ENCODE measurements at regions not wholly inside any gene's neighbourhood (a gene's known extent, or its start where the extent isn't known, plus 50 kb on each side); places are given as distances from the start of the nearest gene placed in this dataset.

- H3K4me1 ChIP-seq (ENCODE audit: insufficient read depth, low read length, poor library complexity, severe bottlenecking): no peaks in the 10 kb centered on the region
Measured at GRCh38 chr3:67896130-67896529, 241.7 kb upstream of the SUCLG2 start.

GRCh38 chr3:67894510-67894909 lies 240.1 kb upstream of the SUCLG2 start:
- no peaks in the 10 kb centered on the region for H3K79me2 ChIP-seq (ENCODE audit: insufficient read depth, low read length)
- no peak overlapping the region for H3K4me3 ChIP-seq (ENCODE audit: low read length, poor library complexity, severe bottlenecking)
- no peaks in the 10 kb centered on the region for H3K9me2 ChIP-seq (replicated peaks; ENCODE audit: low read depth, low read length)
- no peaks in the 10 kb centered on the region for H3K36me3 ChIP-seq (ENCODE audit: insufficient read depth, low read length)
- no peaks in the 10 kb centered on the region for H4K20me1 ChIP-seq (ENCODE audit: insufficient read depth, low read length, poor library complexity, severe bottlenecking)
- no peak overlapping the region for H3K9ac ChIP-seq (ENCODE audit: low read depth, low read length, poor library complexity, severe bottlenecking)
- no peak overlapping the region for H2AFZ ChIP-seq (ENCODE audit: low read length)
- H3K9me3 ChIP-seq (ENCODE audit: insufficient read depth, low read depth, low read length): no peaks in the 10 kb centered on the region
- TF ChIP-seq EZH2phosphoT487 (IDR thresholded peaks at IDR 0.05; ENCODE audit: borderline replicate concordance): no peak
- no peak for TF ChIP-seq CTCF (conservative IDR thresholded peaks at IDR 0.05; ENCODE audit: low read length)
- H3F3A ChIP-seq (ENCODE audit: low read depth): no peaks in the 10 kb centered on the region
- H3K4me1 ChIP-seq (ENCODE audit: insufficient read depth, low read length, poor library complexity, severe bottlenecking): no peaks in the 10 kb centered on the region
- H3K27me3 ChIP-seq (ENCODE audit: insufficient read depth, low read length, poor library complexity, severe bottlenecking): no peaks in the 10 kb centered on the region
- H3K4me2 ChIP-seq (ENCODE audit: low read depth, low read length, poor library complexity, severe bottlenecking): no peak overlapping the region

More at GRCh38 chr3:67896130-67896529, 241.7 kb upstream of the SUCLG2 start:
- H3K9me2 ChIP-seq (replicated peaks; ENCODE audit: low read depth, low read length): no peaks in the 10 kb centered on the region
- H3K27me3 ChIP-seq (ENCODE audit: insufficient read depth, low read length, poor library complexity, severe bottlenecking): no peaks in the 10 kb centered on the region
- H3F3A ChIP-seq (ENCODE audit: low read depth): no peaks in the 10 kb centered on the region
- no peaks in the 10 kb centered on the region for H4K20me1 ChIP-seq (ENCODE audit: insufficient read depth, low read length, poor library complexity, severe bottlenecking)
- TF ChIP-seq CTCF (conservative IDR thresholded peaks at IDR 0.05; ENCODE audit: low read length) (no peak), EZH2phosphoT487 (IDR thresholded peaks at IDR 0.05; ENCODE audit: borderline replicate concordance) (no peak)
- no peak overlapping the region for H3K4me2 ChIP-seq (ENCODE audit: low read depth, low read length, poor library complexity, severe bottlenecking)
- no peak overlapping the region for H3K4me3 ChIP-seq (ENCODE audit: low read length, poor library complexity, severe bottlenecking)
- H2AFZ ChIP-seq (ENCODE audit: low read length): no peak overlapping the region
- no peak overlapping the region for H3K9ac ChIP-seq (ENCODE audit: low read depth, low read length, poor library complexity, severe bottlenecking)
- no peaks in the 10 kb centered on the region for H3K36me3 ChIP-seq (ENCODE audit: insufficient read depth, low read length)
- no peaks in the 10 kb centered on the region for H3K79me2 ChIP-seq (ENCODE audit: insufficient read depth, low read length)
- no peaks in the 10 kb centered on the region for H3K9me3 ChIP-seq (ENCODE audit: insufficient read depth, low read depth, low read length)

- no peaks in the 10 kb centered on the region for H3K27me3 ChIP-seq (ENCODE audit: insufficient read depth, low read length, poor library complexity, severe bottlenecking)
- no peaks in the 10 kb centered on the region for H3K9me3 ChIP-seq (ENCODE audit: insufficient read depth, low read depth, low read length)
- no peak overlapping the region for H2AFZ ChIP-seq (ENCODE audit: low read length)
- no peaks in the 10 kb centered on the region for H3K9me2 ChIP-seq (replicated peaks; ENCODE audit: low read depth, low read length)
- H3K4me3 ChIP-seq (ENCODE audit: low read length, poor library complexity, severe bottlenecking): no peak overlapping the region
- no peak overlapping the region for H3K4me2 ChIP-seq (ENCODE audit: low read depth, low read length, poor library complexity, severe bottlenecking)
- H3K4me1 ChIP-seq (ENCODE audit: insufficient read depth, low read length, poor library complexity, severe bottlenecking): no peaks in the 10 kb centered on the region
- TF ChIP-seq CTCF (conservative IDR thresholded peaks at IDR 0.05; ENCODE audit: low read length): no peak
- no peak for TF ChIP-seq EZH2phosphoT487 (IDR thresholded peaks at IDR 0.05; ENCODE audit: borderline replicate concordance)
- no peak overlapping the region for H3K9ac ChIP-seq (ENCODE audit: low read depth, low read length, poor library complexity, severe bottlenecking)
- no peaks in the 10 kb centered on the region for H3K36me3 ChIP-seq (ENCODE audit: insufficient read depth, low read length)
- H4K20me1 ChIP-seq (ENCODE audit: insufficient read depth, low read length, poor library complexity, severe bottlenecking): no peaks in the 10 kb centered on the region
- no peaks in the 10 kb centered on the region for H3F3A ChIP-seq (ENCODE audit: low read depth)
- H3K79me2 ChIP-seq (ENCODE audit: insufficient read depth, low read length): no peaks in the 10 kb centered on the region
Measured at GRCh38 chr3:67884345-67884744, 229.9 kb upstream of the SUCLG2 start.
